Dermis microvascular lymphatic vessel endothelial cell (primary cell): ENCODE measurements at regions not wholly inside any gene's neighbourhood (a gene's known extent, or its start where the extent isn't known, plus 50 kb on each side); places are given as distances from the start of the nearest gene placed in this dataset.
A peak's percentile ranks its signal among the peaks of the same experiment; 100 is the strongest.

ENCODE experiments used
- DNase-seq, 2 donors: peaks; one replicate each; pipeline versions ENCODE4 v3.0.0 to v3.0.0-alpha.2; 2010; ENCODE audit warnings: low read depth in 2 of 2

DNA sequence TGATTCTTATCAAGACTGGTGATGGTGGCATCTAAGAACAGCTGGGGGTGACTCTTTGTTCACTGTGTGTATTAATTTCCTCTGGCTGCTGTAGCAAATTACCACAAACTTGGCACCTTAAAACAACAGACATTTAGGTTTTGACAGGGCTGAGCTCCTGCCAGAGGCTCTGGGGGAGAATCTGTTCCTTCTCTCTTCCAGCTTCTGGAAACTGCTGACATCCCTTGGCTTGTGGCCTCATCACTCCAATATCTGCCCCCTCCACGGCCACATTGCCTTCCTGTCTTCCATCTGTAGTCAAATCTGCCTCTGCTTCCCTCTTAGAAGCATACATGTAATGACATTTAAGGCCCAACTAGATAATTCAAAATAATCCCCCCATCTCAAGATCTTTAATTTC, 274.9 kb downstream of the PRL start:
- no peak for DNase-seq

DNA sequence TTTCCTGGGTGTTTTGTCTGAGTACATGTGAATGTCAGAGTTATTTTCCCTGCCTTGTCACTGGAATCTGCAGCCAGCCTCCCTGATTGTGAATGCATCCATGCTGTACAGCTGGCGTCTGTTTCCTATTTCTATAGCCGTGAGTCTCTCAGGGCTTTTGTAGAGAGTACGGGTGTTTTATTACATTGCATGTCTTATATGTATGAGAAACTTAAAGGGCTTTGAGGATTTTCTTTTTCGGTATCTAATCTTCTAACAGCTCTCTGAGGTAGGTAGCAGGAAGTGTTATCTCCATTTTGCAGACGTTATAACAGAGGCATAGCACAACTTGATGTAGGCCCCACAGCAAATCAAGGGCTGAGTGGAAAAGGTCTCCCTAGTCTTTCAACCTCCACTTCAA, 272.9 kb downstream of the PRL start:
- no peak for DNase-seq

DNA sequence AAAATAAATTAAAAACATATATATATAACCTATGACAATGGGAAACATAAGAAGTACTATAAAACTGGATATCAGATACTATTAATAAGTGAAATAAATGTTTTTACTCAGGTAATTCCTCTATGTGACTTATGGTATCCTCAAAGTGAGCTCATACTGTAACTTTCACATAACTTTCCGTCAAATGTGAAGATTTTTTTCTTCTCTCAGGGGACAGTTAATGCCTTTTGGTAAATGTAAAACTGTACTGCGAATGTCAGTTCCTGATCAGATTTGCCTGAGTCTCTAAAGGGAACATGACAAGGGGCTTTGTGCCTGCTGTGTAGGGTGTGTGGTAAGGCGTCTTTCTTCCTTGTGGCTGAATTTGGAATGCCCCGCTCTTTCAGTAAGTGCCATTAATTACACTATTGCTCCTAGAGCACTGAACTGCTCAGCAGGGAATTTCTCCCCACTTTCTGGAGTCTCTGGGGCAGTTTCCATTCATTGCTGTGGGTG, 271.8 kb downstream of the PRL start:
- no peak for DNase-seq

DNA sequence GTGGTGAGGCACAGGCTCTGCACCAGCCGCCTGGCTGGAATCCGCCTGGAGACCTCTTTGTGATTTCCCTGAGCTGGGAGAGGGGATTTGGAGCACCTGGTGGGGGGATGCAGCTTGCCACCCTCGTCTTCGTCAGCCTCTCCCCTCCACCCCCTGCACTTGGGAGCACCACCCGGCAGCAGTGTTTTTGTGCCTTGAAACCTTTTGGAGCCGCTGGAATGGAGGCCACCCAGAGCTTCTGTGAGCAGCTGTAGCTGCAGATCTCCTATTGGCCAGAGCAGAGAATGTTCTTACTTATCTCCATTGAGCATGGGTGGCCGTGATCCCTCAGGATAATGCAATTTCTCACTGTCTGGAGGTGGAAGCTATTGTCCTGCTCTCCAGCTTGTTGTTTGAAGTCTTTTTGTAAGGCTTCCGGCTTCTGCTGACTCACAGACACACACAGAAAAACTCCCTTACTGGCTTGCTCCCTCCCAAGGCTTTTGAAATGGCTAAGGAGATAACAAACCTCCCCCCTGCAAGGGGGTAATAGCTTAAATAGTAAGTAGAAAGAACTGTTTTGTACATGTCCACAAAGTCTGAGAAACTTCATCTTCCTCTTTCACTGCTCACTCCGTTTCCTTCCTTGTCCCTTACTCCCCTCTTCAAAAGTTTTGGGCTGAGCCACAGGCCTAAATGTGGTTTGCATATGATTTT, 271.2 kb downstream of the PRL start:
- DNase-seq, result peak in 1 of 2 donors; percentile 90

DNA sequence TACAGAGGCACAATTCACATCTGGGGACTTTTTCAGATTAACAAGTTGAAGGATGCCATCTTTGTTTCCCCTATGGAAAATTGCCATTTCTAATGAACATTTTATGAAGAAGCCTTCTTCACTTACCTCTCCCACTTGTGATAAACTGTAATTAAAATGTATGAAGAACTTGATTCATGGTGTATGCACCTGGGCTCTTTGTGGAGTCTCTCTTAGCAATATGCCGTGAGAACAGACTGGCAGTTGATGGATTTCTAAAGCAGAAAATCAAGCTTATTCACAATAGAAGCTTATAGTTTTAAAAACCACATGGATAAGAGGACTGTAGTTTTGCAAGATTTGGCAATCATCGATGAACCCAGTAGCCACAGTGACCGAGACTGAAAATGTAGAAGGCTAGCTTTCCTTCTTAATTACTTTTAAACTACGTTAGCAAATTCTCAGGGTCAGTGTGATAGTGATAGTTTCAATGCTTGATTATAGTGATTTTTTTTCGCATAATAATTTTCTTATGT, 270.6 kb downstream of the PRL start:
- DNase-seq, result no peak

DNA sequence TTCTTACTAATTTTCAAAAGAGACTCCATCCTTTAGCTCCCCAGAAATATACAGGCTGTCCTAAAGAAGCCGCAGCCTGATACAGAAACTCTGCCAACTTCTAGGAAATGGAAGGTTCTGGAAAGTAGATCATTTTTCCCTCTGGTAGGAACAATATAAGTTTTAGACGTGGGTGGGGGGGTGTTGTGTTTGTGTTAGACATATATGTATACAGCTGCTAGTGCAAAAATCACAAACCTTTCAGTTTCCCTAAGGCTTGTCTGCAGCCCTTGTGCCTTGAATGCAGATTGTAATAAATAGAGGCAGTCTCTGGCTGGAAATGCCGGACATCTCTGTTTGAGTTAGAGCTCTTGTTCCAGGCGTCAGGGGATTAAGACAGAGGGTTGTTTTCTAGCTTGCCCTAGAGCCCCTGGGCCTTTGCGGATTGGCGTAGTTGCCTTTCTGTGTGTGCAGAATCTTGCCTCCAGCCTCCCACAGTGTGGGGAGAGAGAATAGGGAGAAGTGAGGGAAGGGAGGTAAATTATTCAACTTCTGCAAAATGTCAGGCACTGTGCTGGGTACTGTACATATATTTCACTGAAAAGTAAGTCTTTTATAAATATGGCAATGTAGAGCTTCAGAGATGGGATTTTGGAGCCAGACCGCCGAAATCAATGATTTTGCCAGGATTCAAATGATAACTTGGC, 269.7 kb downstream of the PRL start:
- DNase-seq, result no peak

DNA sequence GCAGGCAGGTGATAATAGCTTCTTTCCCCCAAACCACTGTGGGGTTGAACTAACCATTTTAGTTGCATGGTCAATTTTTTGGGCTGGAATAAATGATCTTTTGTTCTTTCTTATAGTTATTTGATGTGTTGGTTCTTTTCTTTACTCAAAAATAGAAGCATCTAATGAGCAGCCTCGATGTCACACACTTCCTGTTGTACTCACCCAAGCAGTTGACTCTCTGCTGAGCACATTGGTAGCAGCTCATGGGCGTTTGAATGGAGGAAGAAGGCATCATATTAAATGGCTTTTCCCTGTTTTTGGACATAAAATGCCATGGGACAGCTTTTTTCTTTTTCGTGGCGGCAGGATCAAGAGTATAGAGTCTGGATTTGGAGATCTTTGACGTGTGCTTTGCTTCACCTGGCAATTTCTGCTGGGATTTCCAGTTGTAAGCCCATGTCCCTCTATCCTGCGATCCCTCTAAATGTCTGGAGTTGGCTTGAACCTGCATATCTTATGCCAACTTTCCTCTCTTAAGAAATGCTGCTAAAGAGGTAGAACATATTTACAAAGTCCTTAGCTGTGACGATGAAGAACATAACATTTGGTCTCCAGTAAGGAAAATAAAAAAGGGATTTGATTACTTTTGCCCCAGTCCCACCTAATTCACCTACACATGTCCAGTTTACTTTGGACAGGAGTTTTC, 268.3 kb downstream of the PRL start:
- DNase-seq, result no peak

DNA sequence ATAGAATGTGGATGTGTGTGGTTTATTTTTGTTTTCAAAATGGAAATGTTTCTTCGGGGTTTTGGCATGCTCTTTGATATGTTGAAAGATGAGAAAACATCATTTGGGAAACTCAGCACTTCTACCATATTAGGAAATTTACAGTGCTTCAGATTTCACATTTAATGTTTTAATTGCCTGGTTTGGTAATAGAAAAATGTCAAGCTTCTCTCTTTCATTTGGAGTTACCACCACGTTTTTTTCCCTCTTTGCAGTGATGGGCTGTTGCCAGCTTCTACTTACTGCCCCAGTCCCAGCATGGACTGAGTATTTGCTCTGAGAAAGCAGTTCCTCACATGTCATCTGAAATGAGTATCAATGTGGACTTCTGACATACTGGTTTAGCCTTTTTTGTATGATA, 267.7 kb downstream of the PRL start:
- DNase-seq, result no peak

DNA sequence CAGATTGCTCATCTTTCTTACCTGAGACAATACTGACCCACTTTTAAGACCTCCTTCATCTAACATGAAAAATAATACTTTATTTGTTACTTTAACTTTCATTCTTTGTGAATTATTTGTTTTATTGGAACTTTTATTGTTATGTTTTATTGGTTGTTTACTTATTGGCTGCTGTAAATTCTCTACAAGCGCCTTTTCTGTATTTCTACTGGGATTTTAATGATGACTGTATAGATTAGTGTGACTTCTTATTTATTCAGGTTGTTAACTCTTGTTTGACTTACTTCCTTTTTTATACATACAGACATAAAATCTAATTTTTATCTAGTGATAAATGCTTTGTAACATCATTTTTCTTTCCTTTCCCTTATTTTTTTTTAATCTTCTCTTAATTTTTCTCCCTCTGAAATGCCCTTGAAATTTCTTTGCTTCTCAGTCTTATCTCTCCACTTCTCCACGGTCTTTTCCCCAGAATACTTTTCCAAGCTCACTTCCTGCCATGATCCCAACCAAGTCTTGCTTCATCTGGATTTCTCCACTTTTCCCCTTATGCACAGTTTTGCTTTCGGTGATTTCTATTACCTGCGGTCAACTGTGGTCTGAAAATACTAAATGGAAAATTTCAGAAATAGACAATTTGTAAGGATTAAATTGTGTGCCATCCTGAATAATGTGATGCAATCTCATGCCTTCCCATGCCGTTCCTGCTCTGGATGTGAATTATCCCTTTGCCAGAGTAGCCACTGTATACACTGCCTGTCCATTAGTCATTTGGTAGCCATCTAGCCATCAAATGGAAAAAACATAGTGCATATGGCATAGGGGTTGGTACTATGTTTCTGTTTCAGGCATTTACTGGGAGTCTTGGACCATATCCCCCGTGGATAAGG, 265.9 kb downstream of the PRL start:
- DNase-seq, result no peak

DNA sequence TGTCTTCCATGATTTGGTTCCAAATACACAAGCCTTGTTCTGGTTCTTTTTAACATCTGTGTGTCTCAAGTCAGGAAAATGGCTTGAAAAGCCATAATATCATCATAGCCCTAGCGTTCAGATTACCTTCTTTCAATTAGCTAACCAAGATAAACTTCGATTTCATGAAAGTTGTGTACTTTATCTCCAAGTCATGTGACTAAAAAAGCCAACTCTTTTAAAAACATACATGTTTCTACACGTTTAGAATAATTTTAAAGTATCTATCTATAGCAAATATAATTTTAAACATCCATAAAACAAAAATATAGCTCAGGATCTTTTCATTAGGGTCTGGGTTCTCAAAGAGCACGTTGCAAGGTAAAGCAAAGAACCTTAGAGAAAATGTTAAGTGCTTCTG, 261.1 kb downstream of the PRL start:
- DNase-seq, result no peak

DNA sequence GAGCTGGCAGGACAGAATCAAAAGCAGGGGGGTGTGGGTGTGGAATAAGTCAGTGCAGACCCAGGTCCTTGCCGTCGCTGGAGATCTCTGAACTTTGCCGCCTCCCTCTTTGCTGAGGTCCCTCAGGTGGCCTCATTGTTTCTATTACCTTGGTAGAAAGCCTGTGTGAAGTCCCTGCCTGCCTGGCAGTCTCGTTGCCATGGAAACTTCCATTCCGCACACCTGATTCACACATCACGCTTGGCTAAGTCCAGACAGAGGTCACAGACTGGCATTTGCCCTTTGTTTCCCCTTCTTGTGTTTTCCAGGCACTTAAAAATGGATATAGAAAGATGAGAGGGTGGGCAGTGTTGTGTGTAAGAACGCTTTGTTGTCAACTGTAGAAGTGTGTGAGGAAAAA, 260.6 kb downstream of the PRL start:
- DNase-seq, result peak; percentile 87 to 95

DNA sequence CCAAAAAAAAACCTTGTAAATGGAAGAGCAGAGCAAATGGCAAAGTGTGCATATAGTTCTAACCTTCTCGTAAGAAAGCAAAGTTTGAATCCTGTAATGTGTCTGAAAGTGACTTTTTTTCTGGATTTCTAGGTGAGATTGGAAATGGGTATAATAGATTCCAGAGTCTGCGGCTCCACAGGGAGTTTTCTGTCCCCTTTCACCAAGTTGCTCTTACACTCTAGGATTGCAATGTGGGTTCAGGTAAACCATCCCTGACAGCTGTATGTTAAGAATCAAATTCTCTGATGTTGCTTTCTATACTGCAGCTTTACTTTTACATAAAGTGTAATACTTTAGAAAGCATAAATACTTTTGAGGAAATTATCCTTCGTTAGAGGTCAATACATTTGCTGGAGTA, 260.1 kb downstream of the PRL start:
- peak in 1 of 2 donors; percentile 5 for DNase-seq

DNA sequence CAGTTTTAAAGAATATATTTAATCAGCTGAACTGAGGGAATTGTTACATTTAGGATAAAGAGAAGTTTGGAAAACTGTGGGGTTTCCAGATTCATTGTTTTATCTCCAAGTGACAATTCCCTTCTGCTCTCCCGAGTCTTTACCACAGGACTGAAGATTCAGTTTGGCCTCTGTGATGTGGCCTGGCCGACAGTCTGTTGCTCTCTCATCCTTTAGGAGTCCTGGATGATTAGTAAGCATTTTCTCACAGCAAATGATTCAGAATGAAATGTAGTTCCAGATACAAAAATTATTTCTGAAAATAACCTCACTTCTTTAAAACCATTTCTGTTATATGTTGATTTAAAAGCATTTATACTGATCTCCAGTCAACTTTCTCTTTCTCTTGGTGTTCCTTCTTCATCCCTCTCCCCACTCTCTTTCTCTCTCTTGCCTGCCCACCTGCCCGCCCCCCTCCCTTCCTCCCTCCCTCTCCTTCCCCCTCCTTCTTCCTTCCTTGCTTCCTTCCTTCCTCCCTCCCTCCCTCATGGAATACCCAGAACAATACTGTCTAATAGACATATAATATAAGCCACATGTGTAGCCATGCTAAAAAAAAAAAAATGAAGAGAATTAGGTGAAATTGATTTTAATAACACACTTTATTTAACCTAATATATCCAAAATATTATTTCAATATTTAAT, 254.9 kb downstream of the PRL start:
- no peak for DNase-seq

DNA sequence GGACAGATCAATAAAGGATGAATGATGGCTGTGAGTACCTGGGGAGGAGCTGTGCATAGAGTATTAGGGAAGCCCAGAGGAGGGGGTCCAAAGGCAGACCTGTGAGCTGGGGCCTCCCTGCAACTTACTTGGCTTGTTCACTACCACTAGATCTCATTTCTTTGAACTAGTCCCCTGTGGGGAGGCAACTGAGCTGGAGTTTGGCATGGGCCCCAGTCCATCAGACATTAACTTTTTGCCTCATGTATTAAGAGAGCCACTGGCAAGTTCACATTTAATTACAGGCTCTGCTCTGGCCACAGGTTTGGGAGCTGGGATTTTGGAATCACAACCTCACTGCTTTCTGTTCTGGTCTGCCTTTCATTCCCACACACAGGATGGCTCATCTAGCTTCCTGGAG, 254.1 kb downstream of the PRL start:
- DNase-seq, result no peak

DNA sequence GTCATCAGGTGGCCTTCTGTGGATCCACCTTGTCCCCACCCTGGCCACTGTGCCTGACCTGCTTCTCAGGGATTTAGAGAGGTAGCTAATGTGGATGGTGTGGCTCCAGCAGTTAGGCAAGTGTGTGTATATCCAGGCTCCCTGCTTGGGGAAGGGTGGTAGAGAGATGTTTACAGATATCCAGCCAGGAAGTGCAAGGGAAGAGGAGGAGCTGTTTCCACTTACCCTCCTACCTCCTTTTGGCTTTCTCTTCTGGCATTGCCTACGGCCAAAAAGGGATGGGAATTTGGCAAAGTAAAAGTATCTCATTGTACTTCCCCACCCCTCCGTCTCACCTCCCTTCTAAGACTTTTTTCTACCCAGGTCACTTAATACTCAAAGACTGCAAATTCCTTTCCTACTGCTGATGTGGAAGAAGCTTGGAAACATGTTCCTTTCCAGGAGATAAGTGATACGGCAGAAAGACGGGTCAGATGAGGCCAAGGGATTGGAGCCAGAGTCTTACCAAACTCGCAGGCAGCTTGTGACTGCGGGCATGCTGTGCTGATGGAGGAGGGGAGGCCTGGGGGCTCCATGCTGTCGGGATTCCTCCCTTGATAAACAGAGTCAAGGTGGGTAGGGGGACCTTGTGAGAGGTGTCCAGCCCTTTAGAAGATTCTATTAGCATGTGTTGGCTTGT, 253.4 kb downstream of the PRL start:
- no peak for DNase-seq

DNA sequence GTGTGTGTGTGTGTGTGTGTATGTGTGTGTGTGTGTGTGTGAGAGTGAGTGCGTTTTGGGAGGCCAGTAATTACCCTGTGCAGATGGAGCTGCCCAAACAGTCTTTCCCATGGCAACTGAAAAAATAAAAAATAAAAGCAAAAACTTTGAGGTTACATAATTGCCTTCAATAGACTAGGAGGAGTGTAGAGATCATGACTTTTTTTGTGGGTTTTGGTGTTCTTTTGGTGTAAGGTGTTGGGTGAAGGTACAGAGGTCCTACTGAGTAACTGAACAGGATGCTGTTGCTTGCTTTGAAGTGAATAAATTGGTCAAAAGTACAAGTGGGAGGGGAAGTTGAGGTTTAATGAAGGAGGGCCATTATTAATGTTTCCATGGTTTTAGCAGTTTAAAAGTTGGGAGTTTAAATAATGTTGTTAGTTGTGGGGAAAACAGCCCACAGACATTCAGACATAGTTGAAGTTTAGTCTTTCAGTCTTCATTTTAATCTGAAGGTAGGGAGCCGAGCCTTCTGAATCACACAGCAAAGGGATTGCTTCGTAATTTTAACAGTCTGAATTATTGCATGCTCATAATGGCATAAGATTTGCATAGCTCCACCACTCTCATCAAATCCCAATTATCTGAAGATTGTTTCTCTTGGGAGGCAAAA, 251.4 kb downstream of the PRL start:
- no peak for DNase-seq

DNA sequence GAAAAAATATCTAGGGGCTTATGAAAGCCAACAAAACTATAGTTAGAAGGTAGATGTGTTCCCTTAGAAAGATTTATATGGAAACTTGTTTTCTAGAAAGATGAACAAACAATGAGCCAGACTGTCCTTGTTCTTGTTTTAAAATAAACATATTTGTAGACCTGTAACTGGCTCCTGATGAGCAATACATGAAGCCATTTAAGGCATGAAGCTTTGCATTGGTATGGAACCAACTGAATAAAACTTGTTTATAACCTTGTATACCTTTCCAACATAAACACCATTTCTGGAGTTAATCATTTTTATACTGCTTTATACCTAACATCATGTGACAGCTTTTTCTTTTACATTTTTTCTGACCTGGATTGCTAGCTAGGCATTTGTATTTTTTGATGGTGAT, 247.8 kb downstream of the PRL start:
- no peak for DNase-seq

DNA sequence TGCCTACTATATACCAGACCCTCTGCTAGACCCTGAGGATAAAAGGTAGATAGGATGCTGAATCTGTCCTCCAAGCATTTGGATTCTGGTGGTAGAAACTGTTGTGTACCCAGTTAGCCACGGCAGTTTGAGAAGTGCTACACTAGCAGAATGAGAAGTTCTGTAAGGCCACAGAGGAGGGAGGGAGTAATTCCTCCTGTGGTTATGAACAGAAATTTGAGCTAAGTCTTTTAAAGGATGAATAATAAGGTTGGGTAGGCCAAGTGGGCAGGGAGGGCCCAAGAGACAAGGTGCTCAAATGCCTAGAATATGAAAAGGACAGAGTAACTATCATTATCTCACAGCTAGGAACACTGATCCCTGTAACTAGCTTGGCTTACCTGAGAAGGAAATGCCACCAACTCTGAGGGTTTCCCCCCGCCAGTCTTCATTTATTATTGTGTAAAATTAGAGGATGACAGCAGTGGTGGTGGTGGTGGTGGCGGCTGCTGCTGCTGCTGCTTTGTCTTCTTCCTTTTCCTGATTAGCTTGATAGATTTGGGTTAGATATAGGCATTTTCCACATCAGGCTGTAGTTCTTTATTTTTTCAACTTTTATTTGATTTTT, 243.3 kb downstream of the PRL start:
- no peak for DNase-seq

DNA sequence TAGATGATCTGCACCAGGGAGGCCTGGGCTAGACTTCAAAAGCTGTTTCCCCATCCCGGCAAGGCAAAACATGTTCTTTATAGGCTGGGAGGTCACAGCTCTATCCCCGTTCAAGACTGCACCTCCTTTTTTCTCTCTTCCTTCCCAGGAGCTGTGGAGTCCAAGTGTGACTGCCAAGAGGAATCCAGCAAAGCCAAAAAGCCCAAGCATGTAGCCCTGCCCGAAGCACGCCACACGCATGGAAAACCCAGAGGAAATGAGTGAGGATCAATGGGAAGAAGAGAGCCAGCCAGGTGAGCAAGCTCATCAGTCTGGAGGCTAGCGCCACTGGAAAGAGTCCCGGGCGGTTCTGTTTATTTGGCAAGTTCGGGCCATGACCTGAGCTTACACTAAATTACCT, 240.4 kb downstream of the PRL start:
- DNase-seq, result no peak
